ENCODE measurements at regions not wholly inside any gene's neighbourhood (a gene's known extent, or its start where the extent isn't known, plus 50 kb on each side); places are given as distances from the start of the nearest gene placed in this dataset.

DNA sequence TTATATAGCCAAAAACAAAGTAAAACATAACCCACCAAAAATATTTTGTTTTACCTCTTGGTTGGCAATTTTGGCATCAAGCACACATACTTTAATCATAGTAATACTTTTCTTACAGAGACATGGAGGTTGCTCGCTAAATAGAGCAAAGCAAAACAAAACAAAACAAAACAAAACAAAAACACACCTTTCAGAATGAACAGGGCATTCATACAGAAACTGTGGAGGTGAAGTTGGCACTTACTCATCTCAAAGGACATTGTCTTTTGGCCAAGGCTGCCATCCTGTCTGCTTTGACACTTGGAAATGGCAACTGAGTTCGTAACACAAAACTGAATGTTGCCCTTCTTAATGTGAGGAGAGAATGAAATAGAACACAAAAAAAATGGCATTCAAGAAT is 773.1 kb downstream of the USP25 start:
- TF ChIP-seq, protein P1, sequence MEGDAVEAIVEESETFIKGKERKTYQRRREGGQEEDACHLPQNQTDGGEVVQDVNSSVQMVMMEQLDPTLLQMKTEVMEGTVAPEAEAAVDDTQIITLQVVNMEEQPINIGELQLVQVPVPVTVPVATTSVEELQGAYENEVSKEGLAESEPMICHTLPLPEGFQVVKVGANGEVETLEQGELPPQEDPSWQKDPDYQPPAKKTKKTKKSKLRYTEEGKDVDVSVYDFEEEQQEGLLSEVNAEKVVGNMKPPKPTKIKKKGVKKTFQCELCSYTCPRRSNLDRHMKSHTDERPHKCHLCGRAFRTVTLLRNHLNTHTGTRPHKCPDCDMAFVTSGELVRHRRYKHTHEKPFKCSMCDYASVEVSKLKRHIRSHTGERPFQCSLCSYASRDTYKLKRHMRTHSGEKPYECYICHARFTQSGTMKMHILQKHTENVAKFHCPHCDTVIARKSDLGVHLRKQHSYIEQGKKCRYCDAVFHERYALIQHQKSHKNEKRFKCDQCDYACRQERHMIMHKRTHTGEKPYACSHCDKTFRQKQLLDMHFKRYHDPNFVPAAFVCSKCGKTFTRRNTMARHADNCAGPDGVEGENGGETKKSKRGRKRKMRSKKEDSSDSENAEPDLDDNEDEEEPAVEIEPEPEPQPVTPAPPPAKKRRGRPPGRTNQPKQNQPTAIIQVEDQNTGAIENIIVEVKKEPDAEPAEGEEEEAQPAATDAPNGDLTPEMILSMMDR (IDR thresholded peaks at IDR 0.05; ENCODE audit: low read depth, low read length), result no peak
- DNase-seq (ENCODE audit: low read depth in 2 of 2), result no peak
- H3K4me3 ChIP-seq (replicated peaks in 1 of 2; ENCODE audit: low read depth in 2 of 2, low read length in 2 of 2), result no peak overlapping the region

DNA sequence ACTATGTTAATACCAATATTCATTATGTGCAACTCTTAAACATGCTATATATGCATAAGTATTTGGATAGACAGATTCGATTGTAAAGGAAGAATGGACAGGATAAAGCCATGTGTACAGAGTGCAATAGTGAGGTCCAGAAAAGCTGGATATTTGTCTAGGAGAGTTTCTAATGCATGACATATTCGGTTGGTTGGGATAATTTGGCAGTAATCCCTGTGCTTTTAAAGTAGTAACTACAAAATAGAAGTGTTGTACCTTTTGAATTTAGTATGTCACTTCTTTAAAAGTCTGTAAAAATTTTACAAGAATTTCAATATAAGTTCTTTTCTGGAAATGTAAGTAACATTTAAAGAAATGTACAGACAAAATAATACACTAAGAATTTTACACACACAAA is 774.5 kb downstream of the USP25 start:
- DNase-seq (ENCODE audit: low read depth in 2 of 2), result no peak

DNA sequence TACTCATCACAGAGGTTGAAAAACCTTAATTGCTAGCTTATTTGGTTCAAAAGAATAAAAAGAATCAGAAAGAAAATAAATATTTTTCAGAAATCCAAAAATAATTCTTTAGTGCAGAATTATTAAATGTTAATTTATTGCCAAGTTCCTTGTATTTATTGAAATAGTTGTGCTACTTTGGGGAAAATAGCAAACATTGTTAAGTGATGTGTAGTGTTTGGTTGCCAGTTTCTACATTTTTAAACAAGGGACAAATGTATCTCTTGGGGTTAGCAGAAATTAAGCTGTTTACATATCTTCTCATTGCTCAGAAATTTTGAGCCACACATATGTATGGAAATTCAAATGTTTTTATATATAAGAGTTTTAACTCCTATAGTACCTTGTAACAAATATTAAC is 775.0 kb downstream of the USP25 start:
- no peak overlapping the region for H3K4me3 ChIP-seq (replicated peaks in 1 of 2; ENCODE audit: low read depth in 2 of 2, low read length in 2 of 2)
- TF ChIP-seq, protein P1 (IDR thresholded peaks at IDR 0.05; ENCODE audit: low read depth, low read length), result no peak
- DNase-seq (ENCODE audit: low read depth in 2 of 2), result peak in 1 of 2 donors; percentile 18

More for the DNA sequence above, 774.5 kb downstream of the USP25 start:
- H3K4me3 ChIP-seq (replicated peaks in 1 of 2; ENCODE audit: low read depth in 2 of 2, low read length in 2 of 2), result no peak overlapping the region
- TF ChIP-seq, protein P1 (IDR thresholded peaks at IDR 0.05; ENCODE audit: low read depth, low read length), result no peak

DNA sequence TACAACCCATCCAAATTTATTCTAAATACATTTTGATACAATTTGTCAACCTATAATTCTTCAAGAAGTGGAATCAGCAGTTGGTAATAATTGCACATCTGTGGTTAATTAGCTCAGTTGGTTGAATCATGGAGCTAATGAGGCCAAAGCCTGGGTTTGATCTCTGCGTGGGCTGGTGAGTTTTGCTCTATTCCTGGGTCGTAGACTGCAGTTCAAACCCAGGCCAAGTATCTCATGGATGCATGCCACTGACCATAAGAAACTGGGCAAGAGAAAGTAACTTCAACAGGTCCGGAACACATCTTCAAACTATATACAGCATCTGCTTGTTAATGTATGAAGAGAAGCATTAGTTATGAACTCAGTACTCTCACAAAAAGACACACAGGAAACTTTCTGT is 779.7 kb downstream of the USP25 start:
- DNase-seq (ENCODE audit: low read depth in 2 of 2), result peak in 1 of 2 donors; percentile 47
- H3K4me3 ChIP-seq (replicated peaks in 1 of 2; ENCODE audit: low read depth in 2 of 2, low read length in 2 of 2), result no peak overlapping the region
- TF ChIP-seq, protein P1 (IDR thresholded peaks at IDR 0.05; ENCODE audit: low read depth, low read length), result no peak

DNA sequence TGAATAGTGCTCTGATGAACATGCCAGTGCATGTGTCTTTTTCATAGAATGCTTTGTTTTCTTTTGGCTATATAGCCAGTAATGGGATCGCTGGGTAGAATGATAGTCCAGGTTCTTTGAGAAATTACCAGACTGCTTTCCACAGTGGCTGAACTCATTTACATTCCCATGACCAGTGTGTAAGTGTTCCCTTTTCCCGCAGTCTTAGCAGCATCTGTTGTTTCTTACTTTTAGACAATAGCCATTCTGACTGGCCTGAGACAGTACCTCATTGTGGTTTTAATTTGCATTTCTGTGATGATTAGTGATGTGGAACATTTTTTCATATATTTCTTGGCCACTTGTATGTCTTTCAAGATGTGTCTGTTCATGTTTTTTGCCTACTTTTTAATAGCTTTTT is 784.5 kb downstream of the USP25 start:
- TF ChIP-seq, protein P1 (IDR thresholded peaks at IDR 0.05; ENCODE audit: low read depth, low read length), result no peak

DNA sequence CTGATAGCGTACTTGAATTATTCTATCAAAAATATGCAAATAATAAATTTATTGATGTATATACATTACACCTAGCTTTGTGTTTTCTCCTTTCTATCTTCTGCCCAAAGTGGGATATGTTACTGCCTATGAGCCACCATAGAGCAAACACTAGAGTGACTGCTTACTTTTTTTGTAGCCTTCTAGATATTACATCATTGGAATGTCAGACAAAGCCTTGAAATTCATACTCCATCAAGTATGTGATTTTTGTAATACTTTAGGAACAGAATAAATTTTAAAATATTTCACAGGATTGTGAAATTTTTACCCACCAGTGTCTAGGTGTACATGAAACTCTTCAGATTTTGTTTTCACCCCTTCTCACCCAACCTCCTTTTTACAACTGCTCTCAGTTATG is 787.6 kb downstream of the USP25 start:
- H3K4me3 ChIP-seq (replicated peaks in 1 of 2; ENCODE audit: low read depth in 2 of 2, low read length in 2 of 2), result no peak overlapping the region
- peak; percentile 26 to 67 for DNase-seq (ENCODE audit: low read depth in 2 of 2)
- TF ChIP-seq, protein P1 (IDR thresholded peaks at IDR 0.05; ENCODE audit: low read depth, low read length), result no peak

More for the DNA sequence above, 784.5 kb downstream of the USP25 start:
- no peak overlapping the region for H3K4me3 ChIP-seq (replicated peaks in 1 of 2; ENCODE audit: low read depth in 2 of 2, low read length in 2 of 2)
- peak in 1 of 2 donors; percentile 56 for DNase-seq (ENCODE audit: low read depth in 2 of 2)

DNA sequence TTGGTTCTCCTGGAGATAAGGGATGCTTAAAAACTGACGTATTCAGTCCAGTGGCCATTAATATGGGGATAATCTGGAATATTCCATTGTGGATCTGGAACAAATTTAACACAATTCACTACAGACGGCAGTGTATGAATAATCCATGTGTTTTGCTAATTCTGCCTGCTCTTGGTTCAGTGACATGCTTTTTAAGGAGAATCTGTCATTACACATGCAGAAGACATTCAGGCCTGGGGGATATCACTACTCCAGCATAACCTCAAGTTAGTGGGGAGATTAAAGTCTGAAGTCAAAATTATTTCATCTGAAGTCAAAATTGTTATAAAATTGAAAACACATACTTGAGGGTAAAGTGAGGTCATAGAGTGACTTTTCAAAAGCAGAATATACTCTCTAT is 789.3 kb downstream of the USP25 start:
- TF ChIP-seq, protein P1 (IDR thresholded peaks at IDR 0.05; ENCODE audit: low read depth, low read length), result no peak
- DNase-seq (ENCODE audit: low read depth in 2 of 2), result no peak
- H3K4me3 ChIP-seq (replicated peaks in 1 of 2; ENCODE audit: low read depth in 2 of 2, low read length in 2 of 2), result no peak overlapping the region
